Left forelimb (tissue), 1 donor: ENCODE measurements at regions not wholly inside any gene's neighbourhood (a gene's known extent, or its start where the extent isn't known, plus 50 kb on each side); places are given as distances from the start of the nearest gene placed in this dataset.

Experiments used
- DNase-seq: peaks from one replicate; pipeline ENCODE4 v3.0.0-alpha.2; 2018; ENCODE audit warnings: low spot score

GRCh38 chr14:81669308-81669707 is 135.7 kb upstream of the SEL1L start:
- no peak for DNase-seq

- DNase-seq = no peak
These were observed 140.3 kb upstream of the SEL1L start for GRCh38 chr14:81673930-81674329.

- DNase-seq = no peak
These were observed 142.7 kb upstream of the SEL1L start for GRCh38 chr14:81676395-81676794.

- DNase-seq = no peak
These were observed 143.2 kb upstream of the SEL1L start for GRCh38 chr14:81676879-81677278.

- no peak for DNase-seq
These were observed 144.1 kb upstream of the SEL1L start for GRCh38 chr14:81677736-81678135.

- DNase-seq = no peak
These were observed 145.6 kb upstream of the SEL1L start for GRCh38 chr14:81679226-81679625.

GRCh38 chr14:81681541-81681940 is 147.9 kb upstream of the SEL1L start:
- no peak for DNase-seq

- DNase-seq = no peak
These were observed 148.5 kb upstream of the SEL1L start for GRCh38 chr14:81682134-81682533.

GRCh38 chr14:81682701-81683100 is 149.0 kb upstream of the SEL1L start:
- no peak for DNase-seq

GRCh38 chr14:81684696-81685095 is 151.0 kb upstream of the SEL1L start:
- DNase-seq = no peak

- no peak for DNase-seq
These were observed 152.9 kb upstream of the SEL1L start for GRCh38 chr14:81686512-81686911.

GRCh38 chr14:81691931-81692330 is 158.3 kb upstream of the SEL1L start:
- no peak for DNase-seq

GRCh38 chr14:81694419-81694818 is 160.8 kb upstream of the SEL1L start:
- DNase-seq = no peak

GRCh38 chr14:81709681-81710080 is 176.0 kb upstream of the SEL1L start:
- no peak for DNase-seq

- DNase-seq = no peak
These were observed 176.7 kb upstream of the SEL1L start for GRCh38 chr14:81710232-81710845.

- DNase-seq = no peak
These were observed 182.1 kb upstream of the SEL1L start for GRCh38 chr14:81715731-81716130.

GRCh38 chr14:81716953-81717352 is 183.3 kb upstream of the SEL1L start:
- DNase-seq = no peak

- no peak for DNase-seq
These were observed 190.3 kb upstream of the SEL1L start for GRCh38 chr14:81723956-81724355.

GRCh38 chr14:81727218-81727617 is 193.6 kb upstream of the SEL1L start:
- no peak for DNase-seq

GRCh38 chr14:81728447-81728846 is 194.8 kb upstream of the SEL1L start:
- no peak for DNase-seq

GRCh38 chr14:81729622-81730021 is 196.0 kb upstream of the SEL1L start:
- DNase-seq = no peak

- no peak for DNase-seq
These were observed 204.3 kb upstream of the SEL1L start for GRCh38 chr14:81737938-81738337.

GRCh38 chr14:81738946-81739659 is 205.4 kb upstream of the SEL1L start:
- DNase-seq = no peak

GRCh38 chr14:81743605-81744004 is 210.0 kb upstream of the SEL1L start:
- DNase-seq = no peak
